H1 (cell line): ENCODE measurements at regions not wholly inside any gene's neighbourhood (a gene's known extent, or its start where the extent isn't known, plus 50 kb on each side); places are given as distances from the start of the nearest gene placed in this dataset.

ENCODE experiments used
- CTCF ChIA-PET: fragments of 300-600 bp; sonication (Branson Sonifier 250); formaldehyde crosslinking; loops from one replicate; lab custom pipeline; 2021; ENCODE audit not compliant: partially characterized antibody; lab: Charles Lee
- POLR2A ChIA-PET: fragments of 300-600 bp; sonication (Branson Sonifier 250); formaldehyde crosslinking; loops from one replicate; lab custom pipeline; 2021; ENCODE audit warnings: inconsistent platforms; ENCODE audit not compliant: partially characterized antibody; lab: Charles Lee
- DNase-seq, 2 experiments: peaks; one replicate each; pipeline versions ENCODE4 v3.0.0 to v3.0.0-alpha.2; 2010 to 2022; ENCODE audit warnings: low spot score in 2 of 2, low read depth in 1 of 2, mixed read lengths in 1 of 2
- FAIRE-seq: peaks from 2 replicates; lab custom pipeline; 2011; peaks lifted over from hg19 to GRCh38; lab: Jason Lieb, UNC
- H2AFZ ChIP-seq: 2 replicates; pipeline ENCODE4 v1.8.1; 2012; ENCODE audit warnings: low read length, inconsistent platforms
- H2AK5ac ChIP-seq: 2 replicates; pipeline ENCODE4 v1.6.1; 2013; ENCODE audit warnings: low read depth, low read length
- H2BK120ac ChIP-seq: replicated peaks from 2 replicates; pipeline ENCODE3; 2013; ENCODE audit warnings: low read depth, low read length, inconsistent platforms
- H2BK12ac ChIP-seq: 2 replicates; pipeline ENCODE4 v1.6.1; 2013; ENCODE audit warnings: low read depth, low read length
- H2BK15ac ChIP-seq: 2 replicates; pipeline ENCODE4 v1.6.1; 2013; ENCODE audit warnings: low read length
- H2BK20ac ChIP-seq: 2 replicates; pipeline ENCODE4 v1.6.1; 2013; ENCODE audit warnings: low read length
- H2BK5ac ChIP-seq: 2 replicates; pipeline ENCODE4 v1.6.1; 2013; ENCODE audit warnings: low read depth, low read length
- H3K14ac ChIP-seq: 2 replicates; pipeline ENCODE4 v1.6.1; 2013; ENCODE audit warnings: inconsistent platforms; ENCODE audit not compliant: insufficient read length
- H3K18ac ChIP-seq: 2 replicates; pipeline ENCODE4 v1.6.1; 2013; ENCODE audit warnings: low read length; ENCODE audit errors: extremely low read depth
- H3K23ac ChIP-seq: 2 replicates; pipeline ENCODE4 v1.6.1; 2013; ENCODE audit warnings: inconsistent platforms; ENCODE audit not compliant: insufficient read length
- H3K23me2 ChIP-seq: 2 replicates; pipeline ENCODE4 v1.6.1; 2013; ENCODE audit warnings: low read depth, low read length
- H3K27ac ChIP-seq: 2 replicates; pipeline ENCODE4 v1.6.1; 2011; ENCODE audit warnings: low read depth, low read length, inconsistent platforms
- H3K27me3 ChIP-seq, 4 experiments: replicated peaks in 1 of 4; 1 replicate in 1 of 4; 2 replicates in 3 of 4; pipeline versions ENCODE4 v1.6.1 to v1.8.1; 2011 to 2013; ENCODE audit warnings: low read length in 3 of 4, mild to moderate bottlenecking in 3 of 4, inconsistent platforms in 2 of 4, mixed read lengths in 2 of 4, moderate library complexity in 1 of 4; ENCODE audit not compliant: control insufficient read depth in 3 of 4, insufficient read depth in 3 of 4; ENCODE audit errors: extremely low read depth in 1 of 4
- H3K36me3 ChIP-seq, 4 experiments: 2 replicates each; pipeline versions ENCODE4 v1.6.1 to v1.8.1; 2011 to 2013; ENCODE audit warnings: mild to moderate bottlenecking in 4 of 4, low read length in 3 of 4, moderate library complexity in 2 of 4, control low read depth in 1 of 4, inconsistent platforms in 1 of 4; ENCODE audit not compliant: insufficient read depth in 4 of 4, control insufficient read depth in 2 of 4
- H3K4ac ChIP-seq: replicated peaks from 2 replicates; pipeline ENCODE3; 2013; ENCODE audit warnings: low read length, low read depth, mixed read lengths, inconsistent platforms; ENCODE audit not compliant: insufficient read length
- H3K4me1 ChIP-seq, 4 experiments: replicated peaks in 1 of 4; 1 replicate in 1 of 4; 2 replicates in 3 of 4; pipeline versions ENCODE4 v1.6.1 to v1.8.1; 2011 to 2013; ENCODE audit warnings: low read length in 3 of 4, inconsistent platforms in 2 of 4, mixed read lengths in 1 of 4; ENCODE audit not compliant: insufficient read depth in 4 of 4, control insufficient read depth in 3 of 4
- H3K4me2 ChIP-seq, 2 experiments: 2 replicates each; pipeline versions ENCODE4 v1.6.1 to v1.8.1; 2011 to 2013; ENCODE audit warnings: low read depth in 2 of 2, low read length in 2 of 2, control low read depth in 1 of 2, inconsistent platforms in 1 of 2, mild to moderate bottlenecking in 1 of 2; ENCODE audit not compliant: insufficient read depth in 1 of 2
- H3K4me3 ChIP-seq, 4 experiments: fragments of 200-600, 300-600 bp in 1 of 4; sonication (generic), shearing (Covaris generic), sonication (Bioruptor Twin) in 1 of 4; 2 replicates each; pipeline versions ENCODE4 v1.5.1 to v1.8.1; 2011 to 2016; ENCODE audit warnings: low read length in 4 of 4, low read depth in 3 of 4, control low read depth in 2 of 4, inconsistent platforms in 2 of 4, mild to moderate bottlenecking in 2 of 4, mixed read lengths in 1 of 4, moderate library complexity in 1 of 4; ENCODE audit not compliant: insufficient read depth in 2 of 4; ENCODE audit errors: extremely low read depth in 1 of 4
- H3K56ac ChIP-seq: replicated peaks from 2 replicates; pipeline ENCODE3; 2013; ENCODE audit warnings: low read depth, mild to moderate bottlenecking, mixed read lengths, low read length, inconsistent platforms; ENCODE audit not compliant: insufficient read length
- H3K79me1 ChIP-seq: 2 replicates; pipeline ENCODE4 v1.6.1; 2013; ENCODE audit warnings: low read depth, low read length, control low read depth
- H3K79me2 ChIP-seq, 2 experiments: 2 replicates each; pipeline versions ENCODE4 v1.6.1 to v1.8.1; 2012 to 2013; ENCODE audit warnings: low read length in 2 of 2, mild to moderate bottlenecking in 2 of 2, inconsistent platforms in 1 of 2; ENCODE audit not compliant: insufficient read depth in 2 of 2, control insufficient read depth in 1 of 2
- H3K9ac ChIP-seq, 4 experiments: replicated peaks in 1 of 4; 1 replicate in 1 of 4; 2 replicates in 3 of 4; pipeline versions ENCODE4 v1.6.1 to v1.8.1; 2011 to 2013; ENCODE audit warnings: low read depth in 3 of 4, low read length in 3 of 4, control low read depth in 2 of 4, mild to moderate bottlenecking in 2 of 4, moderate library complexity in 2 of 4, inconsistent platforms in 1 of 4; ENCODE audit errors: extremely low read depth in 1 of 4
- H3K9me3 ChIP-seq, 2 experiments: 2 replicates each; pipeline versions ENCODE4 v1.6.1 to v1.8.1; 2012 to 2013; ENCODE audit warnings: mild to moderate bottlenecking in 2 of 2, moderate library complexity in 2 of 2, control low read depth in 1 of 2, inconsistent platforms in 1 of 2, low read depth in 1 of 2, low read length in 1 of 2, mixed read lengths in 1 of 2; ENCODE audit not compliant: insufficient read depth in 2 of 2
- H4K20me1 ChIP-seq, 2 experiments: replicated peaks in 1 of 2; 2 replicates each; pipeline versions ENCODE3 to v1.8.1; 2011 to 2013; ENCODE audit warnings: inconsistent platforms in 2 of 2, low read length in 2 of 2, mild to moderate bottlenecking in 1 of 2; ENCODE audit not compliant: insufficient read depth in 2 of 2, control insufficient read depth in 1 of 2
- H4K5ac ChIP-seq: 2 replicates; pipeline ENCODE4 v1.6.1; 2013; ENCODE audit warnings: low read length, low read depth, mixed read lengths, inconsistent platforms; ENCODE audit not compliant: insufficient read length
- H4K8ac ChIP-seq: 2 replicates; pipeline ENCODE4 v1.8.0; 2013; ENCODE audit warnings: mild to moderate bottlenecking, moderate library complexity, low read length, inconsistent platforms; ENCODE audit not compliant: insufficient read depth; ENCODE audit errors: extremely low read depth
- H4K91ac ChIP-seq: replicated peaks from 2 replicates; pipeline ENCODE3; 2013; ENCODE audit warnings: low read length, mixed read lengths, inconsistent platforms; ENCODE audit not compliant: insufficient read length
- BACH1 ChIP-seq: IDR thresholded peaks from 2 replicates; pipeline ENCODE4 v1.6.1; 2012; ENCODE audit warnings: low read length, improper control_type of control experiment
- EGR1 ChIP-seq: IDR thresholded peaks from 2 replicates; pipeline ENCODE4 v1.6.1; 2011; ENCODE audit warnings: low read depth, low read length, borderline replicate concordance
- EZH2 ChIP-seq: fragments of 200-600 bp; sonication (generic); IDR thresholded peaks from 2 replicates; pipeline ENCODE4 v1.7.1; 2012; ENCODE audit warnings: low read depth, mild to moderate bottlenecking, moderate library complexity, low read length, inconsistent platforms; ENCODE audit not compliant: severe bottlenecking
- FOSL1 ChIP-seq: IDR thresholded peaks from 2 replicates; pipeline ENCODE4 v1.6.1; 2011; ENCODE audit warnings: mild to moderate bottlenecking, low read depth, low read length, moderate library complexity; ENCODE audit not compliant: insufficient read depth
- GTF2F1 ChIP-seq: IDR thresholded peaks from 2 replicates; pipeline ENCODE4 v1.6.1; 2012; ENCODE audit warnings: low read depth, low read length, improper control_type of control experiment, borderline replicate concordance
- SP4 ChIP-seq: IDR thresholded peaks from 2 replicates; pipeline ENCODE4 v1.6.1; 2012; ENCODE audit warnings: low read length, inconsistent platforms
- WGBS, 2 experiments: shearing (Covaris generic) in 1 of 2; methylation state at CpG; one replicate each; pipeline versions ENCODE4 v1.1.6 to v1.1.7; 2013 to 2015; ENCODE audit warnings: low lambda C conversion rate in 2 of 2, mixed read lengths in 2 of 2, inconsistent platforms in 1 of 2, low coverage in 1 of 2, missing lambda C conversion rate in 1 of 2; ENCODE audit not compliant: insufficient replicate concordance in 2 of 2, insufficient coverage in 1 of 2, insufficient read length in 1 of 2; ENCODE audit errors: extremely low coverage in 1 of 2, missing lambda C conversion rate in 1 of 2; 5-methylcytosine and 5-hydroxymethylcytosine counted together
- TF ChIP-seq, protein P1 (sequence below): IDR thresholded peaks from 2 replicates; pipeline ENCODE4 v1.6.1; 2011; ENCODE audit warnings: low read depth, mild to moderate bottlenecking, low read length; ENCODE audit not compliant: insufficient read depth
- TF ChIP-seq, protein P2 (sequence below): IDR thresholded peaks from 2 replicates; pipeline ENCODE4 v1.6.1; 2012; ENCODE audit warnings: inconsistent platforms

DNA sequence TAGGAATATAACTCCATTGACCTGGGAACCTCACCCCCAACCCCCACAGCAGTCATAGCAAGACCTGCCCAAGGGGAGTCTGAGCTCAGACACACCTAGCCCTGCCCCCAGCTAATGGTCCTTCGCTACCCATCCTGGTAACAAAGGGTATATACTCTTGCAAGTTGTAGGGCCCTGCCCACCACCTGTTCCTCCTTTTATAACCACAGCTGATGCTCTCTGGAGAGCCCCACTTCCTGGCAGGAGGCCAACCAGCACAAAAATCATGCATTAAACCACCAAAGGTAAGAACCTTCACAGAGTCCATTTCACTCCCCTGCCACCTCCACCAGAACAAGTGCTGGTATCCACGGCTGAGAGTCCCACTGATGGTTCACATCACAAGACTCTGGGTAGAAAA, 1195.3 kb upstream of the SEMA6A start:
- Histone ChIP-seq H2AFZ (no peak overlapping the region), H3K79me1 (no peaks in the 10 kb centered on the region), H2AK5ac (no peak overlapping the region), H4K8ac (no peak overlapping the region), H3K56ac (no peak overlapping the region), H3K4me1 (no peaks in the 10 kb centered on the region), H2BK5ac (no peak overlapping the region), H2BK15ac (no peak overlapping the region), H4K5ac (no peak overlapping the region), H3K4me3 (no peak overlapping the region), H3K27ac (no peak overlapping the region), H2BK12ac (no peak overlapping the region), H3K4ac (no peak overlapping the region), H3K18ac (no peak overlapping the region), H4K91ac (no peak overlapping the region), H3K23ac (no peak overlapping the region), H3K9ac (no peak overlapping the region), H3K27me3 (no peaks in the 10 kb centered on the region), H3K23me2 (no peaks in the 10 kb centered on the region), H3K79me2 (no peaks in the 10 kb centered on the region), H3K9me3 (no peaks in the 10 kb centered on the region), H3K36me3 (no peaks in the 10 kb centered on the region), H2BK120ac (no peak overlapping the region), H3K14ac (no peak overlapping the region), H4K20me1 (no peaks in the 10 kb centered on the region), H2BK20ac (no peak overlapping the region), H3K4me2 (no peak overlapping the region)
- POLR2A ChIA-PET, result no interaction called here
- FAIRE-seq, result no peak
- 88% methylated on average over 2 of the region's 2 CpGs; no CpG with 5 or more reads in 1 of the 2 experiments for WGBS, 2 experiments
- no peak for DNase-seq
- CTCF ChIA-PET, result interaction anchor here (1.0 to 1.5 kb wide), 2 partner anchors 9 to 315 kb away, joined by 3 read pairs; no protein-coding TSS in a partner anchor
- TF ChIP-seq BACH1, result no peak
- no peak for TF ChIP-seq EGR1
- no peak for TF ChIP-seq SP4
- TF ChIP-seq GTF2F1, result no peak
- no peak for TF ChIP-seq EZH2
- TF ChIP-seq, protein P1, sequence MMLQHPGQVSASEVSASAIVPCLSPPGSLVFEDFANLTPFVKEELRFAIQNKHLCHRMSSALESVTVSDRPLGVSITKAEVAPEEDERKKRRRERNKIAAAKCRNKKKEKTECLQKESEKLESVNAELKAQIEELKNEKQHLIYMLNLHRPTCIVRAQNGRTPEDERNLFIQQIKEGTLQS, result no peak
- no peak for TF ChIP-seq FOSL1
- TF ChIP-seq, protein P2, sequence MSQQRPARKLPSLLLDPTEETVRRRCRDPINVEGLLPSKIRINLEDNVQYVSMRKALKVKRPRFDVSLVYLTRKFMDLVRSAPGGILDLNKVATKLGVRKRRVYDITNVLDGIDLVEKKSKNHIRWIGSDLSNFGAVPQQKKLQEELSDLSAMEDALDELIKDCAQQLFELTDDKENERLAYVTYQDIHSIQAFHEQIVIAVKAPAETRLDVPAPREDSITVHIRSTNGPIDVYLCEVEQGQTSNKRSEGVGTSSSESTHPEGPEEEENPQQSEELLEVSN, result no peak
